Germinal center (tissue), 1 donor: ENCODE measurements at regions not wholly inside any gene's neighbourhood (a gene's known extent, or its start where the extent isn't known, plus 50 kb on each side); places are given as distances from the start of the nearest gene placed in this dataset.
"Not testable (repeated sequence)": the region's sequence is repeated elsewhere in the genome, so short reads cannot be mapped to it uniquely, and the experiment has no call there.

Source experiments
- DNase-seq: peaks from one replicate; pipeline ENCODE4 v3.0.0; 2012; ENCODE audit warnings: mixed read lengths, low spot score

GRCh38 chr10:22824520-22824919, 103.3 kb upstream of the ARMC3 start:
- no peak for DNase-seq

DNA sequence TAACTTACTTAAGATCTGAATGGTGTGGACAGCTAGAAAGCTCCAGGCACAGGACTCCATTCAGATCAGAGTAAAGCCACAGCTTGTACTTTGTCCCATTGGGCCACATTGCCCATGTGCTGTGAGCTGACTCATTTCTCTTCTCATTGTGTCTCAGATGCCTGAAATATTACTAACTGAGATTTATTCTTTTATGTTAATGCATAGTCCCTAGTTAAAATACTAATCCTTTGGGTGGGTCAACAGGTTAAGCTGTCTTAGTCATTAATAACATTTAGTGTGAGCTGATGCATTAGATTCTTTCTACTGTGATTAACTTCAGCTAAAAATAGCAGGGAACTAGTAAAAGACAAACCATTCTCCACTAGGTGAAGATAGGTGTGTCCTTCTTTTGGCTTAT, 104.7 kb upstream of the ARMC3 start:
- DNase-seq = no peak

DNA sequence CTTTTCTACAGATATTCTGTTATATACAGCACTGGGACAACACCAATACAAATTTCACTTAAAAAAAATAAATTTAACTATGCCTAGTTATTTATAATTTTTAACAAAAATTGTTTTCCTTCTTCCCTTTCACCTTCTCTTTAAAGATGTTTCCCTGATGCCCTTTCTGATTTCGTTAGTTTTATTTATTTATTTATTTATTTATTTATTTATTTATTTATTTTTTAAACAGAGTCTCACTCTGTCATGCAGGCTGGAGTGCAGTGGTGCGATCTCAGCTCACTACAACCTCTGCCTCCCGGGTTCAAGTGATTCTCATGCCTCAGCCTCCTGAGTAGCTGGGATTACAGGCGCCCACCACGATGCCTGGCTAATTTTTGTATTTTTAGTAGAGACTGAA, 105.9 kb upstream of the ARMC3 start:
- DNase-seq = not testable (repeated sequence)

DNA sequence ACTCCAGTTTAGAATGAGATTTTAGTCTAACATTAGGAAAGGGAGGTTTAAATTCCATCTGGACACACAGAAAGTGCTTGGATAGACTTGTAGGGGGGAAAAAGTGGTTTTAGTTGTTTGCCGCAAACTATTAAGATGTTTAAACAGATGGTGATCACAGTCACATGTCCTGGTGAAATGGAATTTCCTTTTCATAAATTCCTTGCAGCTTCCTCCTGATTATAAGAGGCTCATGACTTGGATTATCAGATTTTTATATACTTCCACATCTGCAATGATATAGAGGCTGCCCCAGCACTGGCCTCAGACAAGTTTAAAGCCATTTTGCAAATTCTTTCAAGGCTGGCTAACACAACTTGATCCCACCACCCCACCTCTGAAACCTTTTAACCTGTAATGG, 106.4 kb upstream of the ARMC3 start:
- DNase-seq = no peak

DNA sequence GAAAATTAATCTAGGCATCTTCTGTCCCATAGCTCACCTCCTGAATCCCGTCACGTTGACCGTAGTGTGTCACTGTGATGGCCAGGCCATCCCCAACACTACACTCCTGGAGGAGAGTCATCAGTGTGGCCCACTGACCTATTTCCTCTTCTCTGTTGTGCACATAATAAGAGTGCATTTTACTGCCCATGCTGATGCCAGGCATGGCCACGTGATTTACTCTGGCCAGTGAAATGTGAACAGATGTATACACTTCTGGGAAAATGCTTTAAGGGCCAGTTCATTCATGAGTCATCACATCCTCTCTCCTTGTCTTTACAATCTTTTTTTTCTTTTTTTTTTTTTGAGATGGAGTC, 101.9 kb upstream of the PIP4K2A start:
- no peak for DNase-seq

GRCh38 chr10:22810643-22811465, 96.5 kb upstream of the PIP4K2A start:
- DNase-seq = no peak

DNA sequence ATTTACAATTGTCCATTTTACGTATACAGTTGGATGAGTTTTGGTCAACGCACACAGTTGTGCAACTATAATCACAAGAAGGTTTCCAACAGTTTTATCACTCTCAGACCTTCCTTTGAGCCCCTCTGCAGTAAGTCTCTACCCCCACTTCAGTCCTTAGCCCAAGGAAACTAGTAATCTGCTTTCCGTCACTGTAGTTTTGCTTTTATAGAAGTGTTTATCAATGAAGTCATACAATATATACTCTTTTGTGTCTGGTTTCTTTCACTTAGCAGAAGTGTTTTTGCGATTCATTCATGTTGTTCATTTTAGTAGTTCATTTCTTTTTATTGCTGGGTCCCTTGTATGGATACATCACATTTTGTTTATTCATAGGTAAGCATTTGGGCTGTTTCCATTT, 92.9 kb upstream of the PIP4K2A start:
- DNase-seq = no peak

DNA sequence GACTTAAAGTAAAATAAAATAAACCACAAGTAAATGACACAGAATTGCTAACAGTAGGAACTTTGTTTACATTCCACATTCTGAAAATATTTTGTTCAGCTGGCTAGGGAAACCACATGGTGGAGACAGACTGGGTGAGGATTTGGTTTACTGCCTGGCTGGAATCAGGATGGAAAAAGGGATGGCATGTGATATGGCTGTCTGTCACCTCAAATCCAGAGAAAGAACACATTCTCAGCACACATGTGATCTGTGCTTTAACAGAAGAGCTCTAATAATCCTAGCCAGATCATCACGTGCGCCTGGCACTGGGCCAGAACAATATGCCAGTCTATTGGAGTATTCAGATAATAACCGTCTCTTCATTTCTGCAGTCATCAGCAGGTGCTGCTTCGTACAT, 90.9 kb upstream of the PIP4K2A start:
- DNase-seq = no peak

DNA sequence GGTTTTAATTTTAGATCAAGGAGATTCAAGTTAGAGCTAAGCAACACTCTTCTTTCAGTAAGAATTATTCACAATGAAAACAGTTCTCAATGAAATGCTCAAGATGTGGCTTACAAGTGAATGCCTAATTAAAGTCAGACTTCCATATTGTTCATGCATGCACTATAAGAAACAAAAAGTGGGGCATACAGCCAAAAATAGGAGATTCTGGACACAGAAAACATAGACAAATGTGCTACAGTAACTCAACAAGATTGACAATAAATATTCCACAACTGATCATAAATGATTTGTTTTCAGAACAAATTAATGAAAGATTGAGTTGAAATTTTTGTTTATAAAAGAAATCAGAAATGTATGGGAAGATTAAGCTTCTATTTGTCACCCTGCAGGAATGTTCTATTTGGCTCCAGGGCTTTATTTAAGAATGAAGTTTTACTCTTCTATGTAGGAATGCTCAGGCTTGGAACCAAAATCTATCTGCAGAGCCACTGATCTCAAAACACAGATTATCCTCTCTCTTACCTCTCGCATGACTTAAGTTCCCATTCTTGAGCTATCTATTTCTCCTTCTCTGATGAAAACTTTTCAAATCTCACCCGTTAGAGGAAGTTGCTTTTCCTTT, 89.0 kb upstream of the PIP4K2A start:
- DNase-seq = no peak

DNA sequence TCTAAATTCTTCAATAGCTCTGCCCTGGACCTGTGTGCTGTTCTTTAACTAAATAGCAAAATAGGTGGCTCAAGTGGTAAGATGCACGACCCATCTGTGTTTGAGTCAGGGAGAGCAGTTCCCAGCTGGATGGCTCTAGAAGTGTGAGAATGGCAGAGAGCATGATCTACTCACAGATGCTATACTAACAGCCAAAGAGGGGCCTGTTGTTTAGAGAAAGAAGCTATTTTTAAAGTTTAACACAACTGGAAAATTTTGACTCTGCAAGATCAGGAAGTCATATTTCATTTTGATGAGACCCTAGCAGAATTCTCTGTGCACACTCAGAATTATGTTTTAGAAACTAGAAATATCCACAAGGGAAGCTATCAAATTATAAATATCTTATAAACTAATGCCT, 87.4 kb upstream of the PIP4K2A start:
- DNase-seq = no peak

DNA sequence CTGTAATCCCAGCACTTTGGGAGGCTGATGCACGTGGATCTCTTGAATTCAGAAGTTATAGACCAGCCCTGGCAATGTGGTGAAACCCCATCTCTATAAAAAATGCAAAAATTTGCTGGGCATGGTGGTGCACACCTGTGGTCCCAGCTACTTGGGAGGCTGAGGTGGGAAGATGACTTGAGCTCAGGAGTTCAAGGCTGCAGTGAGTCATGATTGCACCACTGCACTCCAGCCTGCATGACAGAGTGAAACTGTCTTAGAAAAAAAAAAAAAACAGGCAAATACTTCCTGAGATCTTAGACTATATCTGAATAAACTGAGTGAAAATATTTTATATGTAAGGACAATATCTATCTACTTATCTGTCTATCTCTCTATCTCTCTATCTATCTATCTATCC, 83.4 kb upstream of the PIP4K2A start:
- DNase-seq = not testable (repeated sequence)

- DNase-seq = no peak
Observed at GRCh38 chr10:22795546-22795945, 81.2 kb upstream of the PIP4K2A start.

GRCh38 chr10:22792161-22792560, 77.8 kb upstream of the PIP4K2A start:
- no peak for DNase-seq

GRCh38 chr10:22791665-22792064, 77.3 kb upstream of the PIP4K2A start:
- DNase-seq = no peak

DNA sequence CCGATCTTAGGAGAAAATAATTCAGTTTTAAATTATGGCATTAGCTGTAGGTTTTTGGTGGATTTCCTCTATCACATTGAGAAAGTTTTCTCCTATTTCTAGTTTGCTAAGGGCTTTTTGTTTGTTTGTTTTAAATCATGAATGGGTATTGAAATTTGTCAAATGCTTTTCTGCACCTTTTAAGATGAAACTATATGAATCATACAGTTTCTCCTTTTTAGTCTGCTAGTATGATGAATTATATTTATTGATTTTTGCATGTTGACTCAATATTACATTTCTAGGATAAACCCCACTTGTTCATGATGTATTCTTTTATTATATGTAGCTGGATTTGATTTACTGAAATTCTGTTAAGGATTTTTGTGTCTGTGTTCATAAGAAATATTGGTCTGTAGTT, 70.3 kb upstream of the PIP4K2A start:
- DNase-seq = no peak

DNA sequence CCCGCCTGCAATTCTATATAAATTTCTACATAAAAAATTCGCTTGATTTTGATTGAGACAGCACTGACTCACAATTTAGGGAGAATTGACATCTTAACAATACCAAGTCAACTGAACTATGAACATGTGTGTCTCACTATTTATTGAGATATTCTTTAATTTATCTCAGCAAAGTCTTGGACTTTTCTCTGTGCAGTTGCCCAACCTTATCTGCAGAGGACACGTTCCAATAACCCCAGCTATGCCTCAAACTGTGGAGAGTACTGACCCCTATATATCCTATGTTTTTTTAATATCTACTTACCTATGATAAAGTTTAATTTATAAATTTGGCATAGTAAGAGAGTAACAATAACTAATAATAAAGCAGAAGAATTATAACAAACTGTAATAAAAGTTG, 69.4 kb upstream of the PIP4K2A start:
- DNase-seq = no peak

GRCh38 chr10:22780474-22780885, 66.1 kb upstream of the PIP4K2A start:
- DNase-seq = no peak

- no peak for DNase-seq
Observed at GRCh38 chr10:22779331-22780019, 65.1 kb upstream of the PIP4K2A start.

DNA sequence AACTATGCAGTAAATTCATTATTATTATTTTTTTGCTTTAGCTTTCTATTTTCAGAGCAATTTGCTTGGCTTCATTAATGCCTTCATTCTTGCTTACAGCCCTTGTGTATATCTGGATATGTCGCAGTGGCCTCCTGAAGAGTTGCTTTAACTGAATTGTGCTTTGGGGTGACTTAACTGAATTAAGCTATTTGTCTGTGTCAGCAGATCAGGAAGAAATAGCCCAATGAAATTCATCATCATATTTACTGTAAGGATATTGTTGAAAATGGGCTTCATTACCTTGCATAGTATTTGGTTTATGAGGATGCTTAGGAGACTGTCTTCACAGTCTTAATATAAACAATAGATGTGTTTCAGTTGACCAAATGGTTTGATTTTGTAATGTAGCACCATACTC, 59.7 kb upstream of the PIP4K2A start:
- DNase-seq = no peak

DNA sequence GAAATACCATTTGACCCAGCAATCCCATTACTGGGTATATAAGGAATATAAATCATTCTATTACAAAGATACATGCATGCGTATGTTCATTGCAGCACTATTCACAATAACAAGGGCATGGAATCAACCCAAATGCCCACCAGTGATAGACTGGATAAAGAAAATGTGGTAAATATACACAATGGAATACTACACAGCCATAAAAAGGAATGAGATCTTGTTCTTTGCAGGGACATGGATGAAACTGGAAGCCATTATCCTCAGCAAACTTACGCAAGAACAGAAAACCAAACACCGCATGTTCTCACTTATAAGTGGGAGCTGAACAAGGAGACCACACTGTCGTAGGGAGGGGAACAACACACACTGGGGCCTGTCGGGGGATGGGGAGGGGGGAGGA, 57.3 kb upstream of the PIP4K2A start:
- DNase-seq = not testable (repeated sequence)

DNA sequence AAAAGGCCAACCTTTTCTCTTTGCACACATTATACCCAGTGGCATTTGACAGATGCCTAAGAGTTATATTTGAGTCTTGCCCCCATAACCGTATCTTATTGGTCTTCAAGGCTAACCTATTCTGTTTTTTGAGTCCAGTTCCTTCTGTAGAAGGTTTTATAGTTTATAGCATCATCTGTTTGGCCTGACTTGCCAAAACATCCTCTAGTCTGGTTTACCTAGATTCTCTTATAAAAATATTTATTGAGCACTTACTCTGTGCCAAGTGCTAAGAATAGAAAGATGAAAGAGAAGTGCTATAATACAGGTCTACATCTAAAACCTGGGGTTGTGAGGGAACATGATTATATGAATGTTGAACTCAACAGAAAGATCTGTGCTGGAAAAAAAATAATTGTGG, 55.9 kb upstream of the PIP4K2A start:
- DNase-seq = no peak

DNA sequence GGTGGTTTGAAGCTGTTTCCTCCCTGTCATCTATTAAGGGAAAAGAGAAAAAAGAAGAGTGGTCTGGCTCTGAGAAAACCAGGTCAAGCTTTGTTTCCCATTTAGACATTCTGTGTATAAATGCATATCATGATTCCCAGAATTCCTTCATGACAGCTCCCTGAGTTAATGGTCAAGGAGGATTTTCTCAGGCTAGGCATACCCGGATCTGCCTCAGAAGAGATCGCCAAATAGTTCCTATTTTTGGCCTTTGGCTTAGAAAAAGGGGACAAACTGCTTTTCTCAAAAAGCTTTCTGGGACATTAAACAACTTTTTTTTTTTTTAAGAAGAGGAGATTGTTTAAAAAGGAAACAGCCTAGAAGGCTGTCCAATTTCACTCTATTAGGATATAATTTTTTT, 53.5 kb upstream of the PIP4K2A start:
- DNase-seq = no peak

DNA sequence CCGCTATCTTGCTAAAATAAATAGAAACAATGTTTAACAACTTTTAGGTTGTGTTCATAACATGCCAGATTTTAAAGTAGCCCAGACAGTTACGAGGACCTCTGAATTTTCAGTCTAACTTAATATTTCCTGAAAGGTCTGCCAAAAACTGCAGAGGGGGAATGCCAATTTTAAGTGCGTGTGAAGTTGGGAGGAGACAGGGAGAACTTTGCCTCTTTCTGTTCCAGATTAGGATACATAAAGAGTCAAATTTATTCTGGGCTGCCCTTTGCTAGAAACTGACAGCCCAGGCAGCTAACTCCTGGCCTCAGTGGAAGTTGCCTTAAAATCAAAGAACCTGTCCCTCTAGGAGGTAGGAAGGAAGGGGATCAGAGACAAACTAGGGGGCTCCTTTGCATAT, 52.3 kb upstream of the PIP4K2A start:
- DNase-seq = no peak
